GM12878 (cell line): ENCODE measurements at regions not wholly inside any gene's neighbourhood (a gene's known extent, or its start where the extent isn't known, plus 50 kb on each side); places are given as distances from the start of the nearest gene placed in this dataset.

Experiments
- ATAC-seq: fragments of 200-7000 bp; cut with Tn5 transposase; 3 replicates; pipeline ENCODE4 v1.9.1; 2020; ENCODE audit warnings: mild to moderate bottlenecking, moderate library complexity
- BruUV-seq: library from RNA; stranded (reverse); fragments of 400-500 nt; replicated peaks from 2 replicates; lab custom pipeline; 2021; lab: Mats Ljungman, UMichigan
- CTCF ChIA-PET: fragments of 300-600 bp; sonication (Branson Sonifier 250); formaldehyde crosslinking; extraction: SDS; loops from one replicate; lab custom pipeline; 2021; ENCODE audit warnings: inconsistent platforms; lab: Yijun Ruan, JAX
- POLR2A ChIA-PET: fragments of 350-600 bp; formaldehyde crosslinking; extraction: SDS; loops from one replicate; lab custom pipeline; 2021; ENCODE audit warnings: inconsistent platforms; lab: Charles Lee
- RAD21 ChIA-PET: fragments of 300-600 bp; sonication (Branson Sonifier 250); formaldehyde crosslinking; loops from one replicate; lab custom pipeline; 2023; ENCODE audit warnings: antibody characterized with exemption; ENCODE audit not compliant: unreplicated experiment; lab: Charles Lee
- SMC1A ChIA-PET: fragments of 300-600 bp; sonication (Branson Sonifier 250); formaldehyde crosslinking; loops from one replicate; lab custom pipeline; 2023; ENCODE audit not compliant: unreplicated experiment, uncharacterized antibody; lab: Charles Lee
- DNase-seq: peaks from one replicate; pipeline ENCODE4 v3.0.0-alpha.2; 2011; ENCODE audit warnings: low read depth, low spot score
- FAIRE-seq: peaks from 3 replicates; lab custom pipeline; 2011; peaks lifted over from hg19 to GRCh38; lab: Jason Lieb, UNC
- H2AFZ ChIP-seq: 2 replicates; pipeline ENCODE4 v1.6.0; 2011; ENCODE audit warnings: low read depth, low read length, control low read depth; ENCODE audit not compliant: control insufficient read depth
- H3K27ac ChIP-seq: 2 replicates; pipeline ENCODE4 v1.5.1; 2011; ENCODE audit warnings: control low read depth; ENCODE audit not compliant: control insufficient read depth, insufficient read depth
- H3K27me3 ChIP-seq, 2 experiments: replicated peaks in 1 of 2; 2 replicates each; pipeline versions ENCODE4 v1.6.0 to v1.6.1; 2011; ENCODE audit warnings: low read length in 1 of 2; ENCODE audit not compliant: control insufficient read depth in 2 of 2, insufficient read depth in 2 of 2
- H3K36me3 ChIP-seq, 2 experiments: 2 replicates each; pipeline ENCODE4 v1.5.1; 2011; ENCODE audit warnings: low read length in 1 of 2; ENCODE audit not compliant: control insufficient read depth in 2 of 2, insufficient read depth in 2 of 2
- H3K4me1 ChIP-seq: 2 replicates; pipeline ENCODE4 v1.6.1; 2011; ENCODE audit warnings: mild to moderate bottlenecking, low read length, moderate library complexity, mixed read lengths; ENCODE audit not compliant: control insufficient read depth, insufficient read depth
- H3K4me2 ChIP-seq: 2 replicates; pipeline ENCODE4 v1.6.0; 2011; ENCODE audit warnings: control low read depth; ENCODE audit not compliant: control insufficient read depth, insufficient read depth
- H3K4me3 ChIP-seq: fragments of 200-600 bp; sonication (generic); 2 replicates; pipeline ENCODE4 v1.5.1; 2016
- H3K79me2 ChIP-seq: 2 replicates; pipeline ENCODE4 v1.6.0; 2011; ENCODE audit warnings: low read length; ENCODE audit not compliant: control insufficient read depth, insufficient read depth
- H3K9ac ChIP-seq: 2 replicates; pipeline ENCODE4 v1.8.0; 2011; ENCODE audit warnings: low read length, control low read depth, mixed read lengths; ENCODE audit not compliant: control insufficient read depth, insufficient read depth
- H3K9me3 ChIP-seq: replicated peaks from 3 replicates; pipeline ENCODE4 v1.5.1; 2011; ENCODE audit warnings: mild to moderate bottlenecking, low read length; ENCODE audit not compliant: control insufficient read depth, insufficient read depth
- H4K20me1 ChIP-seq: 2 replicates; pipeline ENCODE4 v1.6.0; 2011; ENCODE audit not compliant: control insufficient read depth, insufficient read depth
- CREM ChIP-seq: IDR thresholded peaks from 2 replicates; pipeline ENCODE4 v1.6.1; 2014; ENCODE audit warnings: antibody characterized with exemption, low read depth
- DPF2 ChIP-seq: fragments of 450-650 bp; IDR thresholded peaks from 2 replicates; pipeline ENCODE4 v1.6.1; 2017; ENCODE audit warnings: mild to moderate bottlenecking
- EGR1 ChIP-seq, 2 experiments: IDR thresholded peaks; 1 replicate in 1 of 2; 2 replicates in 1 of 2; pipeline ENCODE4 v1.6.1; 2011 to 2012; ENCODE audit warnings: low read depth in 2 of 2, low read length in 2 of 2, borderline replicate concordance in 1 of 2, mild to moderate bottlenecking in 1 of 2, moderate library complexity in 1 of 2
- FOXM1 ChIP-seq: IDR thresholded peaks from 2 replicates; pipeline ENCODE4 v1.6.1; 2012; ENCODE audit warnings: low read depth, mild to moderate bottlenecking, inconsistent platforms, low read length, moderate library complexity
- HDAC6 ChIP-seq: fragments of 200-600 bp; sonication (generic); IDR thresholded peaks from one replicate; pipeline ENCODE4 v1.8.0; 2017; ENCODE audit warnings: antibody characterized with exemption; ENCODE audit not compliant: unreplicated experiment
- HDGF ChIP-seq: fragments of 450-650 bp; IDR thresholded peaks from 2 replicates; pipeline ENCODE4 v1.6.1; 2016; ENCODE audit warnings: antibody characterized with exemption
- HSF1 ChIP-seq: fragments of 150-350 bp; IDR thresholded peaks from 2 replicates; pipeline ENCODE4 v1.6.1; 2014; ENCODE audit warnings: mild to moderate bottlenecking, low read depth, low read length
- IRF4 ChIP-seq: IDR thresholded peaks from 2 replicates; pipeline ENCODE4 v1.6.1; 2011; ENCODE audit warnings: low read depth, low read length
- KLF5 ChIP-seq: fragments of 450-650 bp; IDR thresholded peaks from 2 replicates; pipeline ENCODE4 v1.6.1; 2014; ENCODE audit warnings: mild to moderate bottlenecking; ENCODE audit not compliant: partially characterized antibody
- MEF2B ChIP-seq: fragments of 450-650 bp; IDR thresholded peaks from 2 replicates; pipeline ENCODE4 v1.6.1; 2018; ENCODE audit warnings: mild to moderate bottlenecking, moderate library complexity; ENCODE audit not compliant: partially characterized antibody, poor library complexity, severe bottlenecking
- NFXL1 ChIP-seq: fragments of 450-650 bp; IDR thresholded peaks from 2 replicates; pipeline ENCODE4 v1.6.1; 2017; ENCODE audit warnings: antibody characterized with exemption, mild to moderate bottlenecking, borderline replicate concordance
- NR2F1 ChIP-seq: fragments of 450-650 bp; conservative IDR thresholded peaks from 2 replicates; pipeline ENCODE4 v1.6.1; 2017; ENCODE audit warnings: mild to moderate bottlenecking
- POLR2A ChIP-seq: IDR thresholded peaks from 2 replicates; pipeline ENCODE4 v1.6.1; 2011; ENCODE audit warnings: low read depth, mild to moderate bottlenecking, low read length
- RFX5 ChIP-seq: IDR thresholded peaks from 2 replicates; pipeline ENCODE4 v1.6.1; 2011; ENCODE audit warnings: low read depth, low read length, improper control_type of control experiment
- SIX5 ChIP-seq: IDR thresholded peaks from 2 replicates; pipeline ENCODE4 v1.6.1; 2011; ENCODE audit warnings: mild to moderate bottlenecking, low read depth, low read length, moderate library complexity; ENCODE audit not compliant: severe bottlenecking
- SP1 ChIP-seq: IDR thresholded peaks from one replicate; pipeline ENCODE4 v1.6.1; 2011; ENCODE audit warnings: low read depth, low read length
- STAT1 ChIP-seq: fragments of 450-650 bp; conservative IDR thresholded peaks from 2 replicates; pipeline ENCODE4 v1.6.1; 2014; ENCODE audit warnings: antibody characterized with exemption, mild to moderate bottlenecking
- TAF1 ChIP-seq: IDR thresholded peaks from 2 replicates; pipeline ENCODE4 v1.6.1; 2011; ENCODE audit warnings: mild to moderate bottlenecking, low read depth, low read length, borderline replicate concordance
- TBL1XR1 ChIP-seq: IDR thresholded peaks from 2 replicates; pipeline ENCODE4 v1.6.1; 2012; ENCODE audit warnings: low read depth, low read length, improper control_type of control experiment
- TCF12 ChIP-seq: IDR thresholded peaks from 2 replicates; pipeline ENCODE4 v1.6.1; 2011; ENCODE audit warnings: low read depth, mild to moderate bottlenecking, low read length
- YBX1 ChIP-seq: fragments of 450-650 bp; IDR thresholded peaks from 2 replicates; pipeline ENCODE4 v1.6.1; 2016; ENCODE audit warnings: antibody characterized with exemption
- ZBTB4 ChIP-seq: fragments of 450-650 bp; formaldehyde crosslinking; IDR thresholded peaks from 2 replicates; pipeline ENCODE4 v1.4.0; 2022; ENCODE audit warnings: mild to moderate bottlenecking, moderate library complexity
- WGBS: methylation state at CpG from one replicate; pipeline ENCODE4 v1.1.6; 2016; ENCODE audit warnings: low lambda C conversion rate; ENCODE audit not compliant: insufficient replicate concordance, insufficient coverage; ENCODE audit errors: missing lambda C conversion rate; 5-methylcytosine and 5-hydroxymethylcytosine counted together
- in situ Hi-C: fragments of 300-500 bp; cut with MboI; formaldehyde crosslinking; loops from 9 replicates; pipeline ENCODE4 v1.14.3; 2018; ENCODE audit warnings: mixed read lengths
- intact Hi-C: fragments of 100-400 bp; cut with micrococcal nuclease; formaldehyde crosslinking; loops from one replicate; pipeline ENCODE4 v1.14.2; 2022; ENCODE audit not compliant: unreplicated experiment

DNA sequence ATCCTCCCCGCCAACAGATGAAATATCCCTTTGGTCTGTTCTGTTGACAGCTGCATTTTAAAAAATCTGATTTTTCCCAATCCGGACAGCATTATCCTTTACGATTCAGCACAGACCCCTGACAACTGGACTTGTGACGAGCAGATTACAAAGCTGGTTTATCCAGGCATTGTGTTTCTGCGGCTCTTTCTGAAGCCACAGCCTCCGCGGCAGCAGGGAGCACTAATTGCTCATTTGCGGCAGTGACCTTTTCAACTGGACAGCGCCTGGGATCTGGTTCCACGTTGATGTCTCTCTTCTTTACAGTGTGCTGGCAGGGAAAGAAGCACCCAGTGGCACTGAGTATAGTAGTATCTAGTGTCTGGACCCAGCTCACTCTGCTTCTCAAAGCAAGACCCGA lies 351.2 kb downstream of the ZNF608 start (continued):
- no peak for TF ChIP-seq KLF5
- no peak for TF ChIP-seq EGR1 (IDR thresholded peaks at IDR 0.05; ENCODE audit: borderline replicate concordance in 1 of 2, low read depth in 2 of 2, low read length in 2 of 2)
- TF ChIP-seq CREM, result no peak
- no peak for TF ChIP-seq MEF2B
- TF ChIP-seq HDAC6, result no peak
- TF ChIP-seq NR2F1, result no peak
- TF ChIP-seq TCF12, result no peak
- TF ChIP-seq RFX5, result no peak

- BruUV-seq, result no TSS peak
- intact Hi-C loops, result no loop called here
Observed at GRCh38 chr5:124394700-124395245, 351.7 kb downstream of the ZNF608 start.

More at GRCh38 chr5:124394700-124395245, 351.7 kb downstream of the ZNF608 start:
- Histone ChIP-seq H4K20me1 (no peaks in the 10 kb centered on the region), H3K9me3 (peaks cover 4% of the 10 kb centered on the region; the same call in 2 of the 3 replicates), H3K4me3 (no peak overlapping the region), H3K36me3 (no peaks in the 10 kb centered on the region), H2AFZ (no peak overlapping the region), H3K27me3 (no peaks in the 10 kb centered on the region; a peak in 1 of 4 replicates), H3K4me2 (no peak overlapping the region), H3K27ac (no peak overlapping the region), H3K9ac (no peak overlapping the region), H3K79me2 (no peaks in the 10 kb centered on the region), H3K4me1 (no peaks in the 10 kb centered on the region)
- no peak for ATAC-seq
- no peak for DNase-seq
- 26% methylated on average over 9 of the region's 9 CpGs for WGBS
- TF ChIP-seq YBX1, result no peak
- TF ChIP-seq NFXL1, result no peak
- TF ChIP-seq HSF1, result no peak
- no peak for TF ChIP-seq TAF1
- no peak for TF ChIP-seq FOXM1
- TF ChIP-seq SP1, result no peak
- TF ChIP-seq IRF4, result no peak
- TF ChIP-seq TBL1XR1, result no peak
- no peak for TF ChIP-seq DPF2
- TF ChIP-seq HDGF, result no peak
- no peak for TF ChIP-seq POLR2A
- no peak for TF ChIP-seq SIX5
- TF ChIP-seq ZBTB4 (CRISPR knock-in tag), result no peak
- no peak for TF ChIP-seq STAT1
- ChIA-PET POLR2A (no interaction called here), CTCF (no interaction called here), RAD21 (no interaction called here), SMC1A (interaction anchor here (0.6 kb wide), 1 partner anchor 304 kb away, joined by 3 read pairs; no protein-coding TSS in a partner anchor)
- in situ Hi-C loops, result no loop called here
- FAIRE-seq, result no peak
